GM12878 (cell line): ENCODE measurements at regions not wholly inside any gene's neighbourhood (a gene's known extent, or its start where the extent isn't known, plus 50 kb on each side); places are given as distances from the start of the nearest gene placed in this dataset.

Experiments used
- ATAC-seq: fragments of 200-7000 bp; cut with Tn5 transposase; 3 replicates; pipeline ENCODE4 v1.9.1; 2020; ENCODE audit warnings: mild to moderate bottlenecking, moderate library complexity
- BruUV-seq: library from RNA; stranded (reverse); fragments of 400-500 nt; replicated peaks from 2 replicates; lab custom pipeline; 2021; lab: Mats Ljungman, UMichigan
- CTCF ChIA-PET: fragments of 300-600 bp; sonication (Branson Sonifier 250); formaldehyde crosslinking; extraction: SDS; loops from one replicate; lab custom pipeline; 2021; ENCODE audit warnings: inconsistent platforms; lab: Yijun Ruan, JAX
- POLR2A ChIA-PET: fragments of 350-600 bp; formaldehyde crosslinking; extraction: SDS; loops from one replicate; lab custom pipeline; 2021; ENCODE audit warnings: inconsistent platforms; lab: Charles Lee
- RAD21 ChIA-PET: fragments of 300-600 bp; sonication (Branson Sonifier 250); formaldehyde crosslinking; loops from one replicate; lab custom pipeline; 2023; ENCODE audit warnings: antibody characterized with exemption; ENCODE audit not compliant: unreplicated experiment; lab: Charles Lee
- SMC1A ChIA-PET: fragments of 300-600 bp; sonication (Branson Sonifier 250); formaldehyde crosslinking; loops from one replicate; lab custom pipeline; 2023; ENCODE audit not compliant: unreplicated experiment, uncharacterized antibody; lab: Charles Lee
- DNase-seq: peaks from one replicate; pipeline ENCODE4 v3.0.0-alpha.2; 2011; ENCODE audit warnings: low read depth, low spot score
- FAIRE-seq: peaks from 3 replicates; lab custom pipeline; 2011; peaks lifted over from hg19 to GRCh38; lab: Jason Lieb, UNC
- H2AFZ ChIP-seq: 2 replicates; pipeline ENCODE4 v1.6.0; 2011; ENCODE audit warnings: low read depth, low read length, control low read depth; ENCODE audit not compliant: control insufficient read depth
- H3K27ac ChIP-seq: 2 replicates; pipeline ENCODE4 v1.5.1; 2011; ENCODE audit warnings: control low read depth; ENCODE audit not compliant: control insufficient read depth, insufficient read depth
- H3K27me3 ChIP-seq, 2 experiments: replicated peaks in 1 of 2; 2 replicates each; pipeline versions ENCODE4 v1.6.0 to v1.6.1; 2011; ENCODE audit warnings: low read length in 1 of 2; ENCODE audit not compliant: control insufficient read depth in 2 of 2, insufficient read depth in 2 of 2
- H3K36me3 ChIP-seq, 2 experiments: 2 replicates each; pipeline ENCODE4 v1.5.1; 2011; ENCODE audit warnings: low read length in 1 of 2; ENCODE audit not compliant: control insufficient read depth in 2 of 2, insufficient read depth in 2 of 2
- H3K4me1 ChIP-seq: 2 replicates; pipeline ENCODE4 v1.6.1; 2011; ENCODE audit warnings: mild to moderate bottlenecking, low read length, moderate library complexity, mixed read lengths; ENCODE audit not compliant: control insufficient read depth, insufficient read depth
- H3K4me2 ChIP-seq: 2 replicates; pipeline ENCODE4 v1.6.0; 2011; ENCODE audit warnings: control low read depth; ENCODE audit not compliant: control insufficient read depth, insufficient read depth
- H3K4me3 ChIP-seq: fragments of 200-600 bp; sonication (generic); 2 replicates; pipeline ENCODE4 v1.5.1; 2016
- H3K79me2 ChIP-seq: 2 replicates; pipeline ENCODE4 v1.6.0; 2011; ENCODE audit warnings: low read length; ENCODE audit not compliant: control insufficient read depth, insufficient read depth
- H3K9ac ChIP-seq: 2 replicates; pipeline ENCODE4 v1.8.0; 2011; ENCODE audit warnings: low read length, control low read depth, mixed read lengths; ENCODE audit not compliant: control insufficient read depth, insufficient read depth
- H3K9me3 ChIP-seq: replicated peaks from 3 replicates; pipeline ENCODE4 v1.5.1; 2011; ENCODE audit warnings: mild to moderate bottlenecking, low read length; ENCODE audit not compliant: control insufficient read depth, insufficient read depth
- H4K20me1 ChIP-seq: 2 replicates; pipeline ENCODE4 v1.6.0; 2011; ENCODE audit not compliant: control insufficient read depth, insufficient read depth
- CHD1 ChIP-seq: IDR thresholded peaks from 2 replicates; pipeline ENCODE4 v1.6.1; 2012; ENCODE audit warnings: low read depth, low read length, improper control_type of control experiment
- FOS ChIP-seq: IDR thresholded peaks from 3 replicates; pipeline ENCODE4 v1.6.1; 2011; ENCODE audit warnings: borderline replicate concordance; ENCODE audit not compliant: insufficient read length; ENCODE audit errors: extremely low read depth
- KLF5 ChIP-seq: fragments of 450-650 bp; IDR thresholded peaks from 2 replicates; pipeline ENCODE4 v1.6.1; 2014; ENCODE audit warnings: mild to moderate bottlenecking; ENCODE audit not compliant: partially characterized antibody
- MXI1 ChIP-seq: fragments of 150-350 bp; IDR thresholded peaks from 2 replicates; pipeline ENCODE4 v1.6.1; 2011; ENCODE audit warnings: low read depth, mild to moderate bottlenecking, inconsistent platforms, low read length, improper control_type of control experiment
- NRF1 ChIP-seq: conservative IDR thresholded peaks from 2 replicates; pipeline ENCODE4 v1.6.1; 2011; ENCODE audit warnings: mild to moderate bottlenecking, low read depth, low read length, improper control_type of control experiment
- SMC3 ChIP-seq: IDR thresholded peaks from 2 replicates; pipeline ENCODE4 v1.6.1; 2011; ENCODE audit warnings: low read length, improper control_type of control experiment, borderline replicate concordance
- SP1 ChIP-seq: IDR thresholded peaks from one replicate; pipeline ENCODE4 v1.6.1; 2011; ENCODE audit warnings: low read depth, low read length
- SREBF1 ChIP-seq: IDR thresholded peaks from 2 replicates; pipeline ENCODE4 v1.6.1; 2012; ENCODE audit warnings: mild to moderate bottlenecking, low read length
- SUZ12 ChIP-seq: fragments of 200-600 bp; sonication (generic); IDR thresholded peaks from one replicate; pipeline ENCODE4 v1.6.1; 2018; ENCODE audit warnings: antibody characterized with exemption, mild to moderate bottlenecking; ENCODE audit not compliant: unreplicated experiment
- ZNF622 ChIP-seq: fragments of 450-650 bp; IDR thresholded peaks from 2 replicates; pipeline ENCODE4 v1.6.1; 2017; ENCODE audit warnings: mild to moderate bottlenecking, inconsistent platforms
- WGBS: methylation state at CpG from one replicate; pipeline ENCODE4 v1.1.6; 2016; ENCODE audit warnings: low lambda C conversion rate; ENCODE audit not compliant: insufficient replicate concordance, insufficient coverage; ENCODE audit errors: missing lambda C conversion rate; 5-methylcytosine and 5-hydroxymethylcytosine counted together
- in situ Hi-C: fragments of 300-500 bp; cut with MboI; formaldehyde crosslinking; loops from 9 replicates; pipeline ENCODE4 v1.14.3; 2018; ENCODE audit warnings: mixed read lengths
- intact Hi-C: fragments of 100-400 bp; cut with micrococcal nuclease; formaldehyde crosslinking; loops from one replicate; pipeline ENCODE4 v1.14.2; 2022; ENCODE audit not compliant: unreplicated experiment
- TF ChIP-seq, protein P1 (sequence below): fragments of 450-650 bp; IDR thresholded peaks from 2 replicates; pipeline ENCODE4 v1.6.1; 2017; ENCODE audit warnings: mild to moderate bottlenecking
- TF ChIP-seq, protein P2 (sequence below): fragments of 450-650 bp; IDR thresholded peaks from 2 replicates; pipeline ENCODE4 v1.6.1; 2017; ENCODE audit warnings: mild to moderate bottlenecking, moderate library complexity

DNA sequence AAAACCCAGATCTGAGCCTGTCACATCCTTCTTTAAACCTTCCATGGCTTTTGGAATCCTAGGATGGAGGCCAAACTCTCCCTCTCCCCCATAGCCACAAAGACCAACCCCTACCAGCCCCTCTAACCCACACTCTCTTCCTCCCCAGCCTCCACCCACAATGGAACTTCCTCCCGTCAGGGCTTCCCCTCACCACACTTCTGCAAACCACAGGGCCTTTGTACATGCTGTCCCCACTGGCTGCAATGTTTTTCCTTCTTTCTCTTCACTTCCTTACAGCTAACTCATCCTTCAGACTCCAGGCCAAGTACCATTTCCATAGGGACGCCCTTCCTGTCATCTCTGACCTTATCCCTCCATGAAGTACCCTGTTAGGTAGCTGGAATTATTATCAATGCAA lies 393.5 kb downstream of the MN1 start:
- in situ Hi-C loops (loop anchor here (10.0 kb wide), 1 partner anchor 597 kb away; no protein-coding TSS in a partner anchor), intact Hi-C loops (loop anchor here (5.0 kb wide), 2 partner anchors 394 to 604 kb away; partner anchors contain the start of gene MN1)
- H3K4me2 ChIP-seq: no peak overlapping the region
- no peaks in the 10 kb centered on the region for H3K79me2 ChIP-seq
- no peak overlapping the region for H3K27ac ChIP-seq
- TF ChIP-seq CHD1 (no peak), SREBF1 (no peak), SP1 (no peak), ZNF622 (no peak), SMC3 (no peak), FOS (no peak), NRF1 (no peak), KLF5 (no peak), SUZ12 (no peak), MXI1 (no peak)
- TF ChIP-seq, protein P1, sequence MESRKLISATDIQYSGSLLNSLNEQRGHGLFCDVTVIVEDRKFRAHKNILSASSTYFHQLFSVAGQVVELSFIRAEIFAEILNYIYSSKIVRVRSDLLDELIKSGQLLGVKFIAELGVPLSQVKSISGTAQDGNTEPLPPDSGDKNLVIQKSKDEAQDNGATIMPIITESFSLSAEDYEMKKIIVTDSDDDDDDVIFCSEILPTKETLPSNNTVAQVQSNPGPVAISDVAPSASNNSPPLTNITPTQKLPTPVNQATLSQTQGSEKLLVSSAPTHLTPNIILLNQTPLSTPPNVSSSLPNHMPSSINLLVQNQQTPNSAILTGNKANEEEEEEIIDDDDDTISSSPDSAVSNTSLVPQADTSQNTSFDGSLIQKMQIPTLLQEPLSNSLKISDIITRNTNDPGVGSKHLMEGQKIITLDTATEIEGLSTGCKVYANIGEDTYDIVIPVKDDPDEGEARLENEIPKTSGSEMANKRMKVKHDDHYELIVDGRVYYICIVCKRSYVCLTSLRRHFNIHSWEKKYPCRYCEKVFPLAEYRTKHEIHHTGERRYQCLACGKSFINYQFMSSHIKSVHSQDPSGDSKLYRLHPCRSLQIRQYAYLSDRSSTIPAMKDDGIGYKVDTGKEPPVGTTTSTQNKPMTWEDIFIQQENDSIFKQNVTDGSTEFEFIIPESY: no peak
- TF ChIP-seq, protein P2, sequence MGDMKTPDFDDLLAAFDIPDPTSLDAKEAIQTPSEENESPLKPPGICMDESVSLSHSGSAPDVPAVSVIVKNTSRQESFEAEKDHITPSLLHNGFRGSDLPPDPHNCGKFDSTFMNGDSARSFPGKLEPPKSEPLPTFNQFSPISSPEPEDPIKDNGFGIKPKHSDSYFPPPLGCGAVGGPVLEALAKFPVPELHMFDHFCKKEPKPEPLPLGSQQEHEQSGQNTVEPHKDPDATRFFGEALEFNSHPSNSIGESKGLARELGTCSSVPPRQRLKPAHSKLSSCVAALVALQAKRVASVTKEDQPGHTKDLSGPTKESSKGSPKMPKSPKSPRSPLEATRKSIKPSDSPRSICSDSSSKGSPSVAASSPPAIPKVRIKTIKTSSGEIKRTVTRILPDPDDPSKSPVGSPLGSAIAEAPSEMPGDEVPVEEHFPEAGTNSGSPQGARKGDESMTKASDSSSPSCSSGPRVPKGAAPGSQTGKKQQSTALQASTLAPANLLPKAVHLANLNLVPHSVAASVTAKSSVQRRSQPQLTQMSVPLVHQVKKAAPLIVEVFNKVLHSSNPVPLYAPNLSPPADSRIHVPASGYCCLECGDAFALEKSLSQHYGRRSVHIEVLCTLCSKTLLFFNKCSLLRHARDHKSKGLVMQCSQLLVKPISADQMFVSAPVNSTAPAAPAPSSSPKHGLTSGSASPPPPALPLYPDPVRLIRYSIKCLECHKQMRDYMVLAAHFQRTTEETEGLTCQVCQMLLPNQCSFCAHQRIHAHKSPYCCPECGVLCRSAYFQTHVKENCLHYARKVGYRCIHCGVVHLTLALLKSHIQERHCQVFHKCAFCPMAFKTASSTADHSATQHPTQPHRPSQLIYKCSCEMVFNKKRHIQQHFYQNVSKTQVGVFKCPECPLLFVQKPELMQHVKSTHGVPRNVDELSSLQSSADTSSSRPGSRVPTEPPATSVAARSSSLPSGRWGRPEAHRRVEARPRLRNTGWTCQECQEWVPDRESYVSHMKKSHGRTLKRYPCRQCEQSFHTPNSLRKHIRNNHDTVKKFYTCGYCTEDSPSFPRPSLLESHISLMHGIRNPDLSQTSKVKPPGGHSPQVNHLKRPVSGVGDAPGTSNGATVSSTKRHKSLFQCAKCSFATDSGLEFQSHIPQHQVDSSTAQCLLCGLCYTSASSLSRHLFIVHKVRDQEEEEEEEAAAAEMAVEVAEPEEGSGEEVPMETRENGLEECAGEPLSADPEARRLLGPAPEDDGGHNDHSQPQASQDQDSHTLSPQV: no peak
- no peaks in the 10 kb centered on the region for H3K36me3 ChIP-seq
- ChIA-PET RAD21 (no interaction called here), SMC1A (no interaction called here), CTCF (no interaction called here), POLR2A (no interaction called here)
- BruUV-seq: no TSS peak
- H3K9ac ChIP-seq: no peak overlapping the region
- H3K4me3 ChIP-seq: no peak overlapping the region
- H3K4me1 ChIP-seq: no peaks in the 10 kb centered on the region
- H3K9me3 ChIP-seq: no peaks in the 10 kb centered on the region
- DNase-seq: no peak
- 0% methylated on average over 2 of the region's 2 CpGs for WGBS
- H4K20me1 ChIP-seq: no peaks in the 10 kb centered on the region
- ATAC-seq: no peak
- H2AFZ ChIP-seq: no peak overlapping the region
- FAIRE-seq: no peak
- no peaks in the 10 kb centered on the region for H3K27me3 ChIP-seq
